NCI-H82 treated with DMSO at 0.1 percent for 48 hours (cell line): ENCODE measurements at regions not wholly inside any gene's neighbourhood (a gene's known extent, or its start where the extent isn't known, plus 50 kb on each side); places are given as distances from the start of the nearest gene placed in this dataset.
"Not testable (repeated sequence)": the region's sequence is repeated elsewhere in the genome, so short reads cannot be mapped to it uniquely, and the experiment has no call there.

Experiments
- DNase-seq: peaks from one replicate; lab custom pipeline; 2025; ENCODE audit not compliant: unreplicated experiment; lab: John Stamatoyannopoulos, UW

DNA sequence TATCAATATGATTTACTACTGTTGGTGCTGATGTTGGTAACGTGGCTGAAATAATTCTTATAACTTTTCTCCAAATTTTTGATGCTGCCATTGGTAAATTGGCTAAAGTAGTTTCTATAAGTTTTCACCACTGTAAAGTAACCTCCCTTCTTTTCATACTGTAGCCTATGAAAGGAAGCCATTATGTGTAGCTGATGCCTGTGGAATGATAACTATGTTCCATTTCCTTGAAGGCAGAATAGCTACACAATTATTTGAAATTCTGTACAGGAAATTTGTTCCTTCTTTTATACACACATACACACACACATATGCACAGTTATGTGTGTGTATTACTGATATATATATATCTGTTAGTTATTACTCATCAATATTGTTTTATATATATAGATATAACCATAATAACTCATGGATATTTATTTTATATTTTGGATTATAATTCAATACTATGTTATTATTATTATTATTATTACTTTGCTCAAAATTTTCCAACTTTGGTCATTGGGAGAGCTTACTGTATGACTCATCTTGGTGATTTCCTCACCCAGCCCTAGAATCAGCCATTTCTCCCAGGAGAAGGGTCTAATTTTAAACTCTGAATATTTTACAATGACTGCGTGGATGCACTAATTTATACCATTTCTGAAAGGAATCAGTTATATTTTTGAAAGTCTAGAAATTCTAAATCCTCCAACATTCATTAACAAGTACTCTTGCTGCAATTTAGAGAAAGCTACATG is 1677.7 kb downstream of the SUCLG1 start:
- no peak for DNase-seq

DNA sequence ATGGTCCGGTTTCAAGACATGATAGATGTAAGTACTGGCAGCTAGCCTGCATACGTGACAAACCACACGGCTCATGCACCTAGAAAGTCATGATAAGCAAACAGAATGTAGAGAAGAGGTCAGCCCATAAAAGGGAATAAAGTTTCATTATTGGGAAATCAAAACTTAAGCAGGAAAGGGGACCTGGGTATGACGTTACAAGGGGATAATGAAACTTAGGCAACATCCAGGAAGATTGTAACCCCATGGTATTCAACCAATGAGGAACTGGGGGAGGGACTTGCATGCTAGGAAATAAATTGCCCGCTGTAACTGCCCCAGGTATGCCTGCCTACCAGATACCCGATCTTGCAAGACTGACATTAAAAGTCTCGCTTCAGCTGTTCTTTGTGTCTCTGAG is 1679.0 kb downstream of the SUCLG1 start:
- DNase-seq, result no peak

DNA sequence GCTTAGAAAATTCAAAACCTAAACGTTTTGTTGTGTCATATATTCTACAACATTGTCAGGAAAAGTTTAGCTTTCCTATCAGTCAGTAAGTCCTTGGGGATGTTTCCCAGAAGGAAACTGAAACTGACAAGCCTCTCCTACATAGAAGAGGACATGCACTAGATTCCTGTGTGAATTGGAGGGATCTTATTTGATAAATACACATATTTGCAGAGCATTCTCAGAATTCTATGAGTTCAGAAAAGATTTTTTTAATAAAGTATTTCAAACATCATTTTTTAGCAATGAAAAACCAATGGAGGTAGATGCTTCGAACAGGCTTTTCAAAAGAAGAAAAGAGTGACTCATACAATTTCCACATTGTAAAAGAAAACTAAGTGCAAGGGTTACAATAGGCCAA is 1706.7 kb downstream of the SUCLG1 start:
- DNase-seq, result no peak

DNA sequence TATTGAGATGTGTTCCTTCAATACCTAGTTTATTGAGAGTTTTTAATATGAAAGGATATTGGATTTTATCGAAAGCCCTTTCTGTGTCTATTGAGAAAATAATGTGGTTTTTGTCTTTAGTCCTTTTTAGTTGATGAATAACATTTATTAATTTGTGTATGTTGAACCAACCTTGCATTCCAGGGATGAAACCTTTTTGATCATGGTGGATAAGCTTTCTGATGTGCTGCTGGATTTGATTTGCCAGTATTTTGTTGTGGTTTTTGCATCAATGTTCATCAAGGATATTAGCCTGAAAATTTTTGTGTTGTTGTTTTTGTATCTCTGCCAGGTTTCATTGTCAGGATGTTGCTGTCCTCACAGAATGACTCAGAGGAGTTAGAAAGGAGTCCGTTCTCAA is 1710.4 kb downstream of the SUCLG1 start:
- no peak for DNase-seq

DNA sequence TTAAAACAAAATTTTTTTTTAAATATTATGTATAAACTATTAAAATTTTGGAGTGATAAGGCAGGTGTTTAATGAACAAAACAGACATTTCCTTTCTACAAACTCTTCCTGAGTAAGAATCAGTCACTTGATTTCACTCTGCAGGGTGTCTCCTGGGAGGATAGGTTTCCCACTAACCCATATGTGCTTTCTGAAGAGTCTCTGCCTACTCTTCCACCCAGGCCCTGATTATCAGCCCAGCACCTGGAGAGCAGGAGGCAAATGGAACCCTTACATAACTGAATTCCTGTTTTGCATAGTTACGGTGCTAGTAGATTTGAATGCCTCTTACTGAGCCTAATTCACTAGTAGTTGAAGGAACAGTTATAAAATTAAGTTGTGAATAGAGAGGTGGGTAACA is 1718.6 kb downstream of the SUCLG1 start:
- no peak for DNase-seq

DNA sequence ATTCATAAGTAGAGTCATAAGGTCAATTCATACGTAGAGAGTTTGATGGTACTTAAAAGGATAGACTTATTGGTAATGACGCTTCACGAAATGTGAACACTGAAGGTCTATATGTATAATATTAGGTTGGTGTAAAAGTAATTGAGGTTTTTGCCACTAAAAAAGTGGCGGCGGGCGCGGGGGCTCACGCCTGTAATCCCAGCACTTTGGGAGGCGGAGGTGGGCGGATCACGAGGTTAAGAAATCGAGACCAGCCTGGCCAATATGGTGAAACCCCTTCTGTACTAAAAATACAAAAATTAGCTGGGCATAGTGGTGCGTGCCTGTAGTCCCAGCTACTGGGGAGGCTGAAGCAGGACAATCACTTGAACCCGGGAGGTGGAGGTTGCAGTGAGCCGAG is 1721.1 kb downstream of the SUCLG1 start:
- DNase-seq, result not testable (repeated sequence)

DNA sequence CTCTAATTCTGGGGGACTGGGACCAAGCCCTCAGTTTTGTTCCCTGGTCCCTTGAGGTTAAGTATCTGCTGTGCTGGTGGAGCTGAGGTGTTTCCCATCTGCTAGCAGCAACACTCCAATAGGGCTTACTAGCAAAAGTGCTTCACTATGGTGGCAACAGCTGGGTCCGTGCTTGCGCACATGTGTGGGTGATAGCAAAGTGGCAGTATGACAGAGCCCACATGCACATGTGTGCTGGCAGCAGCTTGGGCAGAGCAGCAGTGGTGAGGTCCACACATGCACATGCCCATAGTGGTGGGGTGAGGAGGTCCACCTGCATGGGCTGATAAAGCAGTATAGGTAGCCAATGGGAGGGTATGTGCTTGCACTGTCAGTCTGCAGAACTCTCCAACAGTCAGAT is 1723.7 kb downstream of the SUCLG1 start:
- no peak for DNase-seq

DNA sequence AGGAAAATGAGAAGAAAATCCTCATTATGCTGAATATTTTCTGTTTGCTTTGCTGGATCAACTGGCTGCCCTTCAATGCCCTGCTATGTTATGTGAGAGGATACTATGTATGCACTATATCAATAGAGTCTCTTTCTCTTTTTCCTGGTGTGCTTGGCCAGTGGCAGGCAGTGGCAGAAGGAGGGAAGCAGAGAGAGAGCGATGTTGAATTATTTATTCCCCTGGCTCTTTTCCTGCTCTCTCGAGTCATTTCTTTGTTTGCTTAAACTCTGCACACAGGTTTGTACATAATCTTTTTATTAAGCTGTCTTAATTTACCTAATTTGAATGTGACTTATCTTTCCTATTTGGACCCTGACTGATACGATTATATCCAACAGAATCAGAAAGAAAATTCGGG is 1727.3 kb downstream of the SUCLG1 start:
- DNase-seq, result no peak

DNA sequence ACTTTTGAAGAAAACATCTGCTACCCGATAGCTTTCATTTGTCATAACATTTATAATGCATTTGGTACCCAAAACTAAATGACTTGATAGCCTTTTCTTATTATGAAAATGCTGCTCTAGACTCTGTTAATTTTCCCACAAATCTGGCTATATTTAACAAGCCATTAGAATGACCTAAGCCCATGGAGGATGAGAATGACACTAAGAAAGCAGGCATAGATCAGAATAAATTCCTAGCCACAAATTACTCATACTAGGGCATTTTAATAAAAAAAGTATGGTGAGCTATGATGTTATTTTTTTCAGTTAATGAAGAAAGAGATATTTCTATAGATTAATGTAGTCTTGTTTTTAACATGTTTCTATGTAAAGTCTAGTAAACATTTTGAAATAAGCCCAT is 1728.3 kb downstream of the SUCLG1 start:
- DNase-seq, result no peak

DNA sequence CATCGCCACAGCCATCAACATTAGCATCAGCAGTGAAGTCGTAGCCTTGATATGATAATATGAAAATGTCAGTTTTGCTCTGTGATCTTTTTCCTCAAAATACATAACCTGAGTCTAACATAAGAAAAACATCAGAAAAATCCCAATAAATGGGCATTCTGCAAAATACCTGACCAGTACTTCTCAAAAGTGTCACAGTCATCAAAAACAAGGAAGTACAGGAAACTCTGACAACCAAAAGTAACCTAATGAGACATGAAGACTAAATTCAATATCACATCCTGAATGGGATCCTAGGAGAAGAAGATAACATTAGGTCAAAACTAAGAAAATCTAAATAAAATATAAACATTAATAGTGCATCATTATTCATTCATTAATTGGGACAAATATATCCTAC is 1731.0 kb downstream of the SUCLG1 start:
- no peak for DNase-seq

DNA sequence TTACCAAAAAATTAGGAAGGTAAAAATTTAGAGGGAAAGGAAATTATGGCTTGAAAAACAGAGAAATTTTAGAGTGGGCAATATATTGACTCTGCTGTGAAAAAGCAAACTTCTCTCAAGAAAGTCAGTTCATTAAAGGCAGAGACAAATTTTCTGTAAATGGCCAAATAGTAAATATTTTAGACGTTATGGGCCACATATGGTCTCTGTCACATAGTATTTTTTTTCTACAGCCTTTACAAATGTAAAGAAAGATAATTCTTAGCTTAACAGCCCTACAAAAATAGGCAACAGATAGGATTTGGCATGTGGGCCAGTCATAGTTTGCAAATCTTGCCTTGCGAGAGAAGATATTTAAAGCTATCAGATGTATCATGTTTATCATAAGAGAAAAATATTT is 1750.4 kb downstream of the SUCLG1 start:
- DNase-seq, result no peak

DNA sequence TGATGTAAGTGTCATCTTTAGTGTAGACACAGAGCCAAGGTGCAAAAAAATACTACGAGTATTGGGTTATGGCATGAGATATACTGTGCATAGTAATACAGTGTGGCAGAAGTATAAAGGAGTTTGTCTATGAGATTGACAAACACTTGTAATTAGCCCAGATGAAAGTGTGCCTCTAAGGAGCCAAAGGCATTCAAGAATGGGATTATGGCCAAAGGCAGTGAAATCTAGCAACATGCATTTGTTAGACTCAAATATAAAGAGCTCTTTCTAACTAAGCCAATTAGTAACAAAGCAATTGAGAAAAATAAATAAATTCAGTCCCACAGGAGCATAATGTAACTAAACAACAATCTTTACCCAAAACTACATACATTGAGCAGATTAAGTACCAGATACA is 1761.8 kb downstream of the SUCLG1 start:
- no peak for DNase-seq

DNA sequence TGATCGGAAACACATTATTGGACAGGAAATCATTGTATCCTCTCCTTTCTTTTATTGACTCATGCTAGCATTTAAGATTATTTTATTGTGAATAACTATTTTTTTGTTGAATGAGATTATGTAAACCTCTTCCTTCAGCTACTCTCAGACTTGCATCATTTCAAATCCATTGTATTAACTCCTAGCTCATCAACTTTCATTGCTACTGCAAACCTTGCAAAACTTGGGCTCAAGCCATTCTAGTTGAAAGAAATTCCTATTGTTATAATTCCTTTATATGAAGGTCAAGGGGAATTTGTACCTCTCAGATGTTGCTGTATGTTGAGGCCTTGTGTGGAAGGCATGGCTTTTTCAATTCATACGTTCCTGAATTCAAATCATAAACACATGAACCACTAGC is 1764.6 kb downstream of the SUCLG1 start:
- DNase-seq, result no peak

DNA sequence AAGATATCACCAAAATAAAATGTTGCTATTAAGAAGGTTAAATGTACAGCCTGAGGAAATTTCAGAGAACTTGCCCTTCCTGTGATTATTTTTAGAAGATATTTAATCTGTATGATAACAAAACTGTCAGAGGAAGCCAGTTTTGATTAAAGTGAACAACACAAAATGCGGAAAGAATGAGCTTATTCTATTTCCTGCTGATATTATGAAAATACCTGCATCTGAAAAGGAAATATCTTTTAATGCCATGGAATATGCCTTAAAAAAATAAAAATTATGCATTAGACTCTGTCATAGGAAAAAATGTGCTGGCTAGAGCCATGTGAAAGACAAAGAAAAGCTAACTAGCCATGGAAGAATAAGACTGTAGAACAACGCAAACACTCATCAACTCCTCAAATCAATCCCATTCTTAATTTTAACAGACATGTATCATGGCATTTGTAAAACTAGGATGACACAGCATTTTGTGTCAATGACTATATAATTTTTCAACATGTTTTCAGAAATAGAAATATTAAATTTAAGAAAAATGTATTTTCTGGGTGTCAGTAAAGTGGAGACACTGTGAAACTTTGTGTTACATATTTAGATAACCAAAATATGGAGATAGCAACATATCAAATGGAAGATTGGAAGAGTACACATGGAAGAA is 1768.2 kb downstream of the SUCLG1 start:
- DNase-seq, result no peak

DNA sequence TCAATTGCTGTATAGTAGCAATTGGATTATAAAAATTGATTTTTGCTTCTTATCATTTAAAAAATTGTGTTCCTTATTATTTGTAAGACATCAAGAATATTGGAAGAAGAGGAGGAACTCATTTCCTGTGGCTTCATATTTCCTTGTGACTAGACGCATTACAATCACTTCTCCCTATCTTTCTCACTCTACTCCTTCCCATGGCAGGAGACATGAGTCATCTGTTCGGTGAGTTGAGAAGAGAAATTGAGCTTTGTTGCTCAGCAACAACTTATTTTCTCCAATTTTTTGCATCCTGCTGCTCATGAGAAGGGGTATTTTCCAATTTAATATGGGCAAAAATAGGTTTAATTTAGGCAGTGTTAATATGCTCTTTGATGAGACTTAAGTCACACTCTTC is 1783.9 kb downstream of the SUCLG1 start:
- DNase-seq, result no peak

DNA sequence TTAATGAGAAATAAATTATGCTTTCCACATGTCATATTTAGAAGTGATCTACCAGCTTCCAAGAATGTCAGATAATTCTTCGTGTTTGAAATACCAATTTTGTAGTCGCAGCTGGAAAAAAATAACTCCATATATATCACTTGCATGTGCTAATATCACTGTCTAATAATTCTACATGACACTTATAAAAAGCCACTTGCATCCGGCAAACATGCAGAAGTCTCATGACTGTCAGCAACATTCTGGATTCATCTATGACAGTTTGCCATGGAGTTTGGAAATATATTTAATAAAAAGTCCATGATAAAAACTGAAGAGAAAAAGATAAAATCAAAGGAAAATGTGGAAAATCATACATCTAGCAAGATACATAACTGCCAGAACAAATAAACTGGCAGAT is 1784.4 kb downstream of the SUCLG1 start:
- DNase-seq, result no peak

DNA sequence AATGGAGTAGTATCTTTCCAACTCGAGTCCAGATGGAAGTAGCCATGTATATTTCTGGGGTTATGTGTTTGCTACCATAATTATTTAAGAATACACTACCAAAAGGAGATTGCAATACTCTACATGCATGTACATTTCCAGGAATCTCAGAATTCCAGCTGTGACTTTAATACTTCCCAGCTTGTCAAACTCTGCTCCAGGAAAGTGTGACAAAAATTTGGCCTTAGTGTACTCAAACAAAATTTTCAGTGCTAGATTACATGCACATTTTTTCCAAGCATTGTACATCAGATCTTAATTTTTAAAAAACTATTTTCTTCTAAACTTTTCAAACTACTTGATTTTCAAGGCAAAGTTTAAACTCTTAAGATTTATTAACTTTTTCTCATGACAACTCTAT is 1791.6 kb downstream of the SUCLG1 start:
- no peak for DNase-seq

DNA sequence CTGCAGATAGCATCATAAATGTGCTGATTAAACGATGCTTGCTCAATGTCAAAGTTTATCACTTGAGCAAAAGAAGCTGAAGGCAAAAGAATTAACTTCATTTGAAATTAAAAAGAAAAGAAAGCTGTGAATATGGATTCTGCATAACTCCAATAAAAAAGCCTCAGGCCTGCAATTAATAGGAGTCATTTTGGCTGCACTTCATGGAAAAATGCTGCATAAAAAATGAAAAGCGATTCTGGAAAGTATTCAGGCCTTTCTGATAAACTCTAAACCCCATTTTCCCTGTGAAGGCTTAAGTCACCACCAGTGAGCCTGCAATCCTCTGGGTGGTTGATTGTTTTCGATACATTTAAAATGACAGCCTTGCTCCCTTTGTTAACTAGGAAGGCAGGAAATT is 1793.4 kb downstream of the SUCLG1 start:
- DNase-seq, result no peak

DNA sequence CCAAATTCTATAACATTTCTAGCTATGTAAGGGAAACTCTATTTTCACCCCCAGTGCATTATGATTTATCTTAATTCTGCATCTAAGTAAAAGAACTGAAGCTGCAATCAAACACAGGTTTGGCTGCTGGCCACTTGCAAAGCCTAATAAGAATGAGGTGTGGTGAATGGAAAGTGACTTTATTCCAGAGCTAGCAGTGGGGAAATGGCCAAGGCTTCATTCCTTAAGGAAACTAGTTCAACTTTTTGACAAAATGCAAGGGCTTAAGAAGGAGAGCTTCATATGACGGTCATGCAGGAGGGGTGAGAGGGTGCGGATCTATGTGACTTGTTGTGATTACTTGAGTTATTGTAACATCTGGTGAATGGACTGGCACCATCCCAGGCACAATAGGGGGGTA is 1802.0 kb downstream of the SUCLG1 start:
- DNase-seq, result no peak

DNA sequence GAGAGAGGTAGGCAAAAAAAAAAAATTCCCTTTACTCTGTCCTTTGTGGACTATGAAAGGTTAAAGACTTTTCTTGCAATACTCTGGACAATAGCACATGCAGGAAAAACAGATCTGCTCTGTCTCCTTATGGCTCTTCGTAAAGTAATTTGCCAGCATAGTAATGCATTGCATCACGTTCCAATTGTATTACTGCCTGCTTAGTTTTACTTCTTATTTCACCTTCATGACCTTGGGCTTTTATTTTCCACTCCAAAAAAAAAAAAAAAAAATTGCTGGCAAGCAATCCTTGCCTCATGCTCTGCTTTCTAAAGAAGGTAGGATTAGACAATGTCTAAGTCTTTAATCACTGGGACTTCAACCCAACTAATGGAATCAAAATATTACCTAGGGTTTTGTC is 1802.7 kb downstream of the SUCLG1 start:
- DNase-seq, result no peak

DNA sequence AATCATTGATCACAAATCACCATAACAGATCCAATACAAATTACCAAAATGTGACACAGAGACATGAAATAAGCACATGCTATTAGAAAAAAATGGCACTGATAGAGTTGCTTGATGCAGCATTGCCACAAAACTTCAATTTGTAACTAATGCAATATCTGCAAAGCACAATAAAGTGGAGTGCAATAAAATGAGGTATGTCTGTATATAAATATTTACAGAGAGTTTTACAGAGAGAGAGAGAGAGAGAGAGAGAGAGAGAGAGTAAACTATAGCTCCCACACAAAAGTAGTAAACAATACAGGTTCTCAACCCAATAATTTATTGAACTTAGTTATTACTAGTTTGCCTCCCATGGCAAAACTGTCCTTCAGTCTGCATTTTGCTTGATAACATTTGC is 1807.0 kb downstream of the SUCLG1 start:
- no peak for DNase-seq

DNA sequence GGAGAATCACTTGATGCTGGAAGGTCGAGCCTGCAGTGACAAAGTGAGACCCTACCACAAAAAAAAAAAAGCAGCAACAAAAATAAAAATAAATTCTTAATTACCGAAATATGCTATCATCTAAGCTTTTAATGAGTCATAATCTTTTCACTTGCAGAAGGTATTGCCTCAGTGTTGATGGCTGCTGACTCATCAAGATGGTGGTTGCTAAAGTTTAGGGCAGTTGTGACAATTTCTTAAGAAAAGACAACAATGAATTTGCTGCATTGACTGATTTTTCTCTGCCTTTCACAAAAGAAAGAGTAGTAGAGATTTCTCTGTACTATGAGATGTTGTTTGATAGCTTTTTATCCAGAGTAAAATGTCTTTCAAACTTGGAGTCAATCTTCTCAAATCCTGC is 1809.0 kb downstream of the SUCLG1 start:
- DNase-seq, result no peak

DNA sequence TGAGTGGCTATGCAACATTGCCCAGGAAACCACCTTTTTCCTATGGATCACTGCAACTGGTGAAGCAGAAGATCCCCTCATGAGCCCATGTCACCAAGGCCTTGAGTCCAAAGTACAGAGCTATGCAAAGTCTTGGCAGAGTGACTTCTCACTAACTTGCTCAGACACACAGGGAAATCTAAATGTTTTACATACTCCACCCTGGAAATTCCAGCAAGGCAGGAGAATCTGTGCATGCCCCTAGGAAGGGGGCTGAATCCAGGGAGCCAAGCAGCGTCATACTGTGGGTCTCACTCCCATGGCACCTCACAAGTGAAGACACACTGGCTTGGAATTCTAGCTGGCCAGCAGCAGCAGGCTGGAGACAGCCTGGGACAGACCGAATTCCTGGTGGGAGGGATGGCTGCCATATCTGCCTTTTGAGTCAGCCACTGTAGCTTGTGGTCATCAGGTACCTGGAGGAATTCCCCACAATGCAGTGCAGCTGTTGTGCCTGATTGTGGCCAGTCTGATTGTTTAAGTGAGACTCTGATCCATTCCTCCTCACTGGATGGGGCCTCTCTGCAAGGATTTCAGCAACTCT is 1817.4 kb downstream of the SUCLG1 start:
- DNase-seq, result no peak
